IMR-90 (cell line): ENCODE measurements at regions not wholly inside any gene's neighbourhood (a gene's known extent, or its start where the extent isn't known, plus 50 kb on each side); places are given as distances from the start of the nearest gene placed in this dataset.

Experiments used
- ATAC-seq: fragments of 200-7000 bp; cut with Tn5 transposase; 2 replicates; pipeline ENCODE4 v1.9.1; 2020; ENCODE audit warnings: low read depth, mild to moderate bottlenecking, moderate library complexity
- BruUV-seq: library from RNA; stranded (reverse); fragments of 400-500 nt; replicated peaks from 2 replicates; lab custom pipeline; 2021; lab: Mats Ljungman, UMichigan
- CTCF ChIA-PET: fragments of 300-600 bp; formaldehyde crosslinking; extraction: SDS; loops from one replicate; lab custom pipeline; 2021; ENCODE audit warnings: antibody characterized with exemption; lab: Yijun Ruan, JAX
- POLR2A ChIA-PET: fragments of 300-600 bp; sonication (Branson Sonifier 250); formaldehyde crosslinking; loops from one replicate; lab custom pipeline; 2022; ENCODE audit warnings: antibody characterized with exemption; ENCODE audit not compliant: unreplicated experiment; lab: Charles Lee
- DNase-seq: peaks from one replicate; pipeline ENCODE4 v3.0.0; 2013
- H2AFZ ChIP-seq: replicated peaks from 2 replicates; pipeline ENCODE3; 2013; ENCODE audit warnings: low read length, mild to moderate bottlenecking; ENCODE audit not compliant: poor library complexity
- H2AK5ac ChIP-seq: 2 replicates; pipeline ENCODE4 v1.6.1; 2013; ENCODE audit warnings: low read depth, low read length, inconsistent platforms
- H2AK9ac ChIP-seq: replicated peaks from 2 replicates; pipeline ENCODE3; 2013; ENCODE audit warnings: mild to moderate bottlenecking, low read depth, low read length, moderate library complexity; ENCODE audit not compliant: poor library complexity
- H2BK120ac ChIP-seq: 2 replicates; pipeline ENCODE4 v1.6.1; 2013; ENCODE audit warnings: low read depth, low read length, inconsistent platforms
- H2BK15ac ChIP-seq: 3 replicates; pipeline ENCODE4 v1.6.1; 2013; ENCODE audit warnings: low read depth, low read length, inconsistent platforms
- H2BK20ac ChIP-seq: 2 replicates; pipeline ENCODE4 v1.6.1; 2013; ENCODE audit warnings: low read depth, mild to moderate bottlenecking, inconsistent platforms, low read length, moderate library complexity
- H2BK5ac ChIP-seq: 2 replicates; pipeline ENCODE4 v1.6.1; 2013; ENCODE audit warnings: mild to moderate bottlenecking, low read depth, low read length, inconsistent platforms; ENCODE audit not compliant: poor library complexity, severe bottlenecking
- H3K14ac ChIP-seq: replicated peaks from 2 replicates; pipeline ENCODE4 v1.6.1; 2013; ENCODE audit warnings: low read depth, low read length, inconsistent platforms
- H3K18ac ChIP-seq: 2 replicates; pipeline ENCODE4 v1.6.1; 2013; ENCODE audit warnings: low read depth, low read length, control low read depth
- H3K23ac ChIP-seq: 2 replicates; pipeline ENCODE4 v1.6.1; 2013; ENCODE audit warnings: low read depth, low read length, inconsistent platforms
- H3K27ac ChIP-seq: 2 replicates; pipeline ENCODE4 v1.5.1; 2013; ENCODE audit warnings: mild to moderate bottlenecking, control low read depth, low read length; ENCODE audit not compliant: insufficient read depth
- H3K27me3 ChIP-seq: 2 replicates; pipeline ENCODE4 v1.6.1; 2013; ENCODE audit warnings: low read length; ENCODE audit not compliant: control insufficient read depth, insufficient read depth
- H3K36me3 ChIP-seq: 2 replicates; pipeline ENCODE4 v1.6.1; 2013; ENCODE audit warnings: low read length, mixed read lengths; ENCODE audit not compliant: control insufficient read depth, insufficient read depth
- H3K4ac ChIP-seq: 2 replicates; pipeline ENCODE4 v1.6.1; 2013; ENCODE audit warnings: low read depth, low read length, inconsistent platforms
- H3K4me1 ChIP-seq: 2 replicates; pipeline ENCODE4 v1.6.1; 2013; ENCODE audit warnings: low read length, mixed read lengths; ENCODE audit not compliant: control insufficient read depth, insufficient read depth
- H3K4me2 ChIP-seq: 2 replicates; pipeline ENCODE4 v1.6.1; 2013; ENCODE audit warnings: low read depth, mild to moderate bottlenecking, control low read depth, low read length, moderate library complexity
- H3K4me3 ChIP-seq: 2 replicates; pipeline ENCODE4 v1.5.1; 2013; ENCODE audit warnings: low read depth, mild to moderate bottlenecking, control low read depth, low read length, moderate library complexity; ENCODE audit not compliant: insufficient read depth
- H3K56ac ChIP-seq: 2 replicates; pipeline ENCODE4 v1.6.1; 2013; ENCODE audit warnings: low read length, inconsistent platforms; ENCODE audit not compliant: insufficient read depth; ENCODE audit errors: extremely low read depth
- H3K79me1 ChIP-seq, 2 experiments: 2 replicates each; pipeline ENCODE4 v1.6.1; 2013; ENCODE audit warnings: low read length in 2 of 2, inconsistent platforms in 1 of 2, low read depth in 1 of 2
- H3K9ac ChIP-seq: 2 replicates; pipeline ENCODE4 v1.6.1; 2013; ENCODE audit warnings: low read depth, low read length, control low read depth
- H3K9me1 ChIP-seq: 2 replicates; pipeline ENCODE4 v1.6.1; 2013; ENCODE audit warnings: low read length, inconsistent platforms; ENCODE audit not compliant: insufficient read depth
- H3K9me3 ChIP-seq: 2 replicates; pipeline ENCODE4 v1.6.1; 2013; ENCODE audit warnings: low read length; ENCODE audit not compliant: control insufficient read depth, insufficient read depth
- H4K20me1 ChIP-seq: 2 replicates; pipeline ENCODE4 v1.6.1; 2013; ENCODE audit warnings: low read length, inconsistent platforms; ENCODE audit not compliant: insufficient read depth
- H4K5ac ChIP-seq: 2 replicates; pipeline ENCODE4 v1.6.1; 2013; ENCODE audit warnings: mild to moderate bottlenecking, low read depth, low read length, control low read depth
- H4K8ac ChIP-seq, 2 experiments: 2 replicates each; pipeline ENCODE4 v1.6.1; 2013; ENCODE audit warnings: low read depth in 2 of 2, low read length in 2 of 2, control low read depth in 1 of 2, inconsistent platforms in 1 of 2
- H4K91ac ChIP-seq: 2 replicates; pipeline ENCODE4 v1.6.1; 2013; ENCODE audit warnings: low read depth, low read length, inconsistent platforms; ENCODE audit not compliant: insufficient read depth
- BHLHE40 ChIP-seq: fragments of 150-350 bp; IDR thresholded peaks from 2 replicates; pipeline ENCODE4 v1.6.1; 2016; ENCODE audit warnings: mild to moderate bottlenecking, low read depth, low read length
- CEBPB ChIP-seq: IDR thresholded peaks from 2 replicates; pipeline ENCODE4 v1.6.1; 2012; ENCODE audit warnings: low read depth, low read length, improper control_type of control experiment
- CHD1 ChIP-seq: IDR thresholded peaks from 2 replicates; pipeline ENCODE4 v1.6.1; 2012; ENCODE audit warnings: low read depth, low read length, improper control_type of control experiment
- FOS ChIP-seq: fragments of 150-350 bp; IDR thresholded peaks from 2 replicates; pipeline ENCODE4 v1.6.1; 2016; ENCODE audit warnings: low read depth, low read length
- MAFK ChIP-seq: IDR thresholded peaks from 2 replicates; pipeline ENCODE4 v1.6.1; 2012; ENCODE audit warnings: low read depth, low read length, improper control_type of control experiment
- MAZ ChIP-seq: IDR thresholded peaks from 2 replicates; pipeline ENCODE4 v1.6.1; 2012; ENCODE audit warnings: low read depth, mild to moderate bottlenecking, low read length, improper control_type of control experiment, moderate library complexity, borderline replicate concordance
- MXI1 ChIP-seq: IDR thresholded peaks from 2 replicates; pipeline ENCODE4 v1.6.1; 2012; ENCODE audit warnings: low read depth, mild to moderate bottlenecking, low read length, moderate library complexity, borderline replicate concordance
- NFE2L2 ChIP-seq: fragments of 150-350 bp; IDR thresholded peaks from 2 replicates; pipeline ENCODE4 v1.6.1; 2016; ENCODE audit warnings: low read depth, mild to moderate bottlenecking, low read length
- POLR2A ChIP-seq: IDR thresholded peaks from 2 replicates; pipeline ENCODE4 v1.6.1; 2012; ENCODE audit warnings: mild to moderate bottlenecking, low read depth, low read length
- RAD21 ChIP-seq: IDR thresholded peaks from 2 replicates; pipeline ENCODE4 v1.6.1; 2012; ENCODE audit warnings: low read length, improper control_type of control experiment
- RCOR1 ChIP-seq: IDR thresholded peaks from 2 replicates; pipeline ENCODE4 v1.6.1; 2012; ENCODE audit warnings: mild to moderate bottlenecking, low read length, improper control_type of control experiment; ENCODE audit not compliant: insufficient replicate concordance
- RFX5 ChIP-seq: IDR thresholded peaks from 2 replicates; pipeline ENCODE4 v1.8.0; 2012; ENCODE audit warnings: low read depth, mild to moderate bottlenecking, low read length, moderate library complexity
- WGBS, 2 experiments: methylation state at CpG; one replicate each; pipeline versions ENCODE4 v1.1.5 to v1.1.7; 2013; ENCODE audit warnings: missing lambda C conversion rate in 2 of 2; ENCODE audit not compliant: insufficient read length in 1 of 2; ENCODE audit errors: extremely low coverage in 2 of 2; 5-methylcytosine and 5-hydroxymethylcytosine counted together
- dilution Hi-C: fragments of 300-500 bp; cut with HindIII; formaldehyde crosslinking; loops from one replicate; pipeline ENCODE4 v1.14.3; 2018; ENCODE audit warnings: low sequenced_read_pairs; ENCODE audit not compliant: unreplicated experiment
- in situ Hi-C: fragments of 300-500 bp; cut with MboI; formaldehyde crosslinking; loops from 3 replicates; pipeline ENCODE4 v1.14.3; 2019; ENCODE audit warnings: low sequenced_read_pairs, inconsistent platforms, mixed read lengths
- intact Hi-C: fragments of 100-400 bp; cut with micrococcal nuclease; formaldehyde crosslinking; loops from 2 replicates; pipeline ENCODE4 v1.10.0; 2022
- TF ChIP-seq, protein P1 (sequence below): fragments of 150-350 bp; IDR thresholded peaks from 2 replicates; pipeline ENCODE4 v1.6.1; 2016; ENCODE audit warnings: low read depth, mild to moderate bottlenecking, low read length, moderate library complexity, borderline replicate concordance
- TF ChIP-seq, protein P2 (sequence below): conservative IDR thresholded peaks from 2 replicates; pipeline ENCODE4 v1.5.1; 2012; ENCODE audit warnings: mild to moderate bottlenecking, low read depth, low read length, improper control_type of control experiment

DNA sequence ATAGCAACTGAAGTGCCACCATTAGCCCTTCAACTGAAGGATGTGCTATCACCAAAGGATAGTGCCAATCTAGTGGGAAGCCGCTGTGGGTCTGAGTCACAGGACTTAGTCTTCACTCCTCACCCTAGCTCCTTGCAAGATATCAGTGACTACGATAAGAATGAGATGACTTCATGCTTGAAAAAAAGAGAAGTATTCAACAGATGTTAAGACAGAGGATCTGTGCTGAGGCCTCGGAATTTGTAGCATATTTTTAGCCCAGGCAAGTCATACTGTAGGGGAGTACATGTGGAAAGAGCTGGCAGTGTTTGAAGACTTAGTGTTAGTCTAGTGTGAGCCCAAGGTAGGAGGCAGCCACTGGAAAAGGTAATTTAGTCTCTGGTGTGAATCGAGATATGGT, 270.7 kb upstream of the LRTM1 start:
- ATAC-seq (peak; percentile 93), DNase-seq (peak; percentile 99)
- TF ChIP-seq, protein P1, sequence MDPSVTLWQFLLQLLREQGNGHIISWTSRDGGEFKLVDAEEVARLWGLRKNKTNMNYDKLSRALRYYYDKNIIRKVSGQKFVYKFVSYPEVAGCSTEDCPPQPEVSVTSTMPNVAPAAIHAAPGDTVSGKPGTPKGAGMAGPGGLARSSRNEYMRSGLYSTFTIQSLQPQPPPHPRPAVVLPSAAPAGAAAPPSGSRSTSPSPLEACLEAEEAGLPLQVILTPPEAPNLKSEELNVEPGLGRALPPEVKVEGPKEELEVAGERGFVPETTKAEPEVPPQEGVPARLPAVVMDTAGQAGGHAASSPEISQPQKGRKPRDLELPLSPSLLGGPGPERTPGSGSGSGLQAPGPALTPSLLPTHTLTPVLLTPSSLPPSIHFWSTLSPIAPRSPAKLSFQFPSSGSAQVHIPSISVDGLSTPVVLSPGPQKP = no peak
- peak; percentile 23; the same call in 1 of the 2 replicates for TF ChIP-seq NFE2L2
- TF ChIP-seq CHD1 = no peak
- TF ChIP-seq BHLHE40 = peak; percentile 35; the same call in 1 of the 2 replicates
- TF ChIP-seq FOS = peak; percentile 85
- TF ChIP-seq POLR2A = no peak
- no peak for TF ChIP-seq RFX5
- TF ChIP-seq RCOR1 = no peak
- no peak for TF ChIP-seq MAZ
- peak; percentile 41; the same call in 1 of the 2 replicates for TF ChIP-seq RAD21
- TF ChIP-seq, protein P2, sequence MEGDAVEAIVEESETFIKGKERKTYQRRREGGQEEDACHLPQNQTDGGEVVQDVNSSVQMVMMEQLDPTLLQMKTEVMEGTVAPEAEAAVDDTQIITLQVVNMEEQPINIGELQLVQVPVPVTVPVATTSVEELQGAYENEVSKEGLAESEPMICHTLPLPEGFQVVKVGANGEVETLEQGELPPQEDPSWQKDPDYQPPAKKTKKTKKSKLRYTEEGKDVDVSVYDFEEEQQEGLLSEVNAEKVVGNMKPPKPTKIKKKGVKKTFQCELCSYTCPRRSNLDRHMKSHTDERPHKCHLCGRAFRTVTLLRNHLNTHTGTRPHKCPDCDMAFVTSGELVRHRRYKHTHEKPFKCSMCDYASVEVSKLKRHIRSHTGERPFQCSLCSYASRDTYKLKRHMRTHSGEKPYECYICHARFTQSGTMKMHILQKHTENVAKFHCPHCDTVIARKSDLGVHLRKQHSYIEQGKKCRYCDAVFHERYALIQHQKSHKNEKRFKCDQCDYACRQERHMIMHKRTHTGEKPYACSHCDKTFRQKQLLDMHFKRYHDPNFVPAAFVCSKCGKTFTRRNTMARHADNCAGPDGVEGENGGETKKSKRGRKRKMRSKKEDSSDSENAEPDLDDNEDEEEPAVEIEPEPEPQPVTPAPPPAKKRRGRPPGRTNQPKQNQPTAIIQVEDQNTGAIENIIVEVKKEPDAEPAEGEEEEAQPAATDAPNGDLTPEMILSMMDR = 0 out of 2 replicates have a peak, but pooled peaks have one; percentile 16
- peak; percentile 61 for TF ChIP-seq MXI1
- peak; percentile 48; the same call in 1 of the 2 replicates for TF ChIP-seq MAFK
- TF ChIP-seq CEBPB = peak; percentile 71; the same call in 1 of the 2 replicates
- CTCF ChIA-PET = no interaction called here
- Histone ChIP-seq H3K9ac (peak overlapping the region; percentile 57; the same call in 1 of the 2 replicates), H2AK9ac (peak overlapping the region; percentile 28), H3K27me3 (no peaks in the 10 kb centered on the region), H3K56ac (peak overlapping the region; percentile 59; the same call in 1 of the 2 replicates), H3K14ac (peak overlapping the region; percentile 96), H2AFZ (peak overlapping the region; percentile 2), H4K5ac (peak overlapping the region; percentile 96), H2BK15ac (peak overlapping the region; percentile 96), H3K4me1 (peaks cover 21% of the 10 kb centered on the region), H2AK5ac (peak overlapping the region; percentile 97), H2BK20ac (peak overlapping the region; percentile 99), H2BK120ac (peak overlapping the region; percentile 98), H3K4me3 (no peak overlapping the region), H3K27ac (peak overlapping the region; percentile 89), H3K9me1 (peaks cover 20% of the 10 kb centered on the region), H3K36me3 (no peaks in the 10 kb centered on the region), H3K4ac (peak overlapping the region; percentile 98), H2BK5ac (peak overlapping the region; percentile 99), H3K4me2 (peak overlapping the region; percentile 27; the same call in 1 of the 2 replicates), H3K9me3 (no peaks in the 10 kb centered on the region), H3K79me1 (peaks cover 0 to 18% of the 10 kb centered on the region in 2 experiments; a peak in 2 of 4 replicates), H4K8ac (peak overlapping the region; percentile 79 to 99), H3K18ac (peak overlapping the region; percentile 98), H3K23ac (peak overlapping the region; percentile 82), H4K91ac (peak overlapping the region; percentile 96), H4K20me1 (no peaks in the 10 kb centered on the region)
- intact Hi-C loops = loop anchor here (2.0 to 10.0 kb wide), 2 partner anchors 132 to 426 kb away; no protein-coding TSS in a partner anchor
- in situ Hi-C loops = no loop called here
- WGBS, 2 experiments = 30% methylated on average over 2 of the region's 4 CpGs; no CpG with 5 or more reads in 1 of the 2 experiments
- dilution Hi-C loops = no loop called here
- POLR2A ChIA-PET = interaction anchor here (0.5 to 0.7 kb wide), 2 partner anchors 166 to 278 kb away, joined by 3 to 4 read pairs; no protein-coding TSS in a partner anchor
- no TSS peak for BruUV-seq
